RWPE2 (cell line): ENCODE measurements at regions not wholly inside any gene's neighbourhood (a gene's known extent, or its start where the extent isn't known, plus 50 kb on each side); places are given as distances from the start of the nearest gene placed in this dataset.
"Not testable (repeated sequence)": the region's sequence is repeated elsewhere in the genome, so short reads cannot be mapped to it uniquely, and the experiment has no call there.

Source experiments
- ATAC-seq: fragments of 200-7000 bp; cut with Tn5 transposase; 3 replicates; pipeline ENCODE4 v1.9.1; 2021; ENCODE audit warnings: low read depth
- DNase-seq: peaks from one replicate; pipeline ENCODE4 v3.0.0-alpha.2; 2020; ENCODE audit warnings: low spot score
- H3K27ac ChIP-seq: fragments of 450-650 bp; 2 replicates; pipeline ENCODE4 v1.5.1; 2017; ENCODE audit warnings: mild to moderate bottlenecking; ENCODE audit not compliant: poor library complexity, severe bottlenecking
- H3K27me3 ChIP-seq: fragments of 250-450 bp; sonication (Bioruptor Pico); 2 replicates; pipeline ENCODE4 v1.5.1; 2021; ENCODE audit warnings: mild to moderate bottlenecking, moderate library complexity; ENCODE audit not compliant: insufficient read depth, poor library complexity, severe bottlenecking
- H3K36me3 ChIP-seq: fragments of 250-450 bp; sonication (Bioruptor Pico); 2 replicates; pipeline ENCODE4 v1.5.1; 2020; ENCODE audit warnings: low read depth, mild to moderate bottlenecking, moderate library complexity
- H3K4me1 ChIP-seq: fragments of 250-450 bp; sonication (Bioruptor Pico); 2 replicates; pipeline ENCODE4 v1.5.1; 2021; ENCODE audit warnings: mild to moderate bottlenecking, moderate library complexity; ENCODE audit not compliant: insufficient read depth, poor library complexity, severe bottlenecking
- H3K4me3 ChIP-seq: fragments of 250-450 bp; sonication (Bioruptor Pico); 2 replicates; pipeline ENCODE4 v1.5.1; 2021; ENCODE audit warnings: mild to moderate bottlenecking, moderate library complexity; ENCODE audit not compliant: severe bottlenecking
- H3K9me3 ChIP-seq: fragments of 250-450 bp; sonication (Bioruptor Pico); 2 replicates; pipeline ENCODE4 v1.5.1; 2021; ENCODE audit warnings: mild to moderate bottlenecking, moderate library complexity; ENCODE audit not compliant: severe bottlenecking
- TF ChIP-seq, protein P1 (sequence below): fragments of 450-650 bp; IDR thresholded peaks from one replicate; pipeline ENCODE4 v1.5.1; 2017; ENCODE audit warnings: mild to moderate bottlenecking, moderate library complexity; ENCODE audit not compliant: poor library complexity, severe bottlenecking

DNA sequence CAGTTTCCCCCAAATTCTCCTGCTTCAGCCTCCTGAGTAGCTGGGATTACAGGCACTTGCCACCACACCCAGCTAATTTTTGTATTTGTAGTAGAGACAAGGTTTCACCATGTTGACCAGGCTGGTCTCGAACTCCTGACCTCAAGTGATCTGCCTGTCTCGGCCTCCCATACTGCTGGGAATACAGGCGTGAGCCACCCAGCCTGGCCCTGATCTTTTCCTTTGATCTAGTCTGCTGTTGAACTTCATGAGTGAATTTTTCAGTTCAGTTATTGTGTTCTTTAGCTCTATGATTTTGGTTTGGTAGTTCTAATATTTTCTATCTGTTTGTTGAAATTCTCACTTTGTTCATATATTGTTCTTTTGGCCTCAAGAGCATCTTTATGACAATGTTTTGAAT, 83.4 kb upstream of the RAP2C start:
- H3K36me3 ChIP-seq, H3K4me3 ChIP-seq, H3K4me1 ChIP-seq, H3K27me3 ChIP-seq, H3K9me3 ChIP-seq, H3K27ac ChIP-seq, DNase-seq, ATAC-seq: not testable (repeated sequence)

- H3K9me3 ChIP-seq, result no peaks in the 10 kb centered on the region
- ATAC-seq (no peak), DNase-seq (no peak)
- H3K36me3 ChIP-seq, result no peaks in the 10 kb centered on the region
- no peaks in the 10 kb centered on the region for H3K27me3 ChIP-seq
- H3K4me3 ChIP-seq, result no peak overlapping the region
- no peaks in the 10 kb centered on the region for H3K4me1 ChIP-seq
- no peak overlapping the region for H3K27ac ChIP-seq
- TF ChIP-seq, protein P1, sequence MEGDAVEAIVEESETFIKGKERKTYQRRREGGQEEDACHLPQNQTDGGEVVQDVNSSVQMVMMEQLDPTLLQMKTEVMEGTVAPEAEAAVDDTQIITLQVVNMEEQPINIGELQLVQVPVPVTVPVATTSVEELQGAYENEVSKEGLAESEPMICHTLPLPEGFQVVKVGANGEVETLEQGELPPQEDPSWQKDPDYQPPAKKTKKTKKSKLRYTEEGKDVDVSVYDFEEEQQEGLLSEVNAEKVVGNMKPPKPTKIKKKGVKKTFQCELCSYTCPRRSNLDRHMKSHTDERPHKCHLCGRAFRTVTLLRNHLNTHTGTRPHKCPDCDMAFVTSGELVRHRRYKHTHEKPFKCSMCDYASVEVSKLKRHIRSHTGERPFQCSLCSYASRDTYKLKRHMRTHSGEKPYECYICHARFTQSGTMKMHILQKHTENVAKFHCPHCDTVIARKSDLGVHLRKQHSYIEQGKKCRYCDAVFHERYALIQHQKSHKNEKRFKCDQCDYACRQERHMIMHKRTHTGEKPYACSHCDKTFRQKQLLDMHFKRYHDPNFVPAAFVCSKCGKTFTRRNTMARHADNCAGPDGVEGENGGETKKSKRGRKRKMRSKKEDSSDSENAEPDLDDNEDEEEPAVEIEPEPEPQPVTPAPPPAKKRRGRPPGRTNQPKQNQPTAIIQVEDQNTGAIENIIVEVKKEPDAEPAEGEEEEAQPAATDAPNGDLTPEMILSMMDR, result no peak
These were observed 75.7 kb upstream of the RAP2C start for GRCh38 chrX:132294776-132295495.

DNA sequence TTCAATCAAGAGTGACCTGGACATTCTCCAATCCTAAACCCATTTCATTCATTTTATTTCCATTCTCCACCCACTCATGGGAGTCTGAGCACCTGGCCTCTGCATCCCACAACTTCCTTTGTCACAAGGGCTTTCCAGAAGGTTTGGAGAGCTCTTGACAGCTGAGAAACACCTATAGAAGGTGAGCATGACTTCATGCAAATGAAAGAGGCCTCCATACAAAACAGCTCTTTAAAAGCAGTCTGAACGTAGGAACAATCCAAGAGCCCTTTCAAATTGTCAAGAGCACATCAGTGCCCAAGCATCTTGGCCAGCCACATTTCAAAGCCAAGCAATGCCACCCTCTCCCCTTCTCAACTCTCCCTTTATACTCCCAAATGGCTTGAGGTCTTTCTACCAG, 74.9 kb upstream of the RAP2C start:
- no peaks in the 10 kb centered on the region for H3K4me1 ChIP-seq
- H3K36me3 ChIP-seq, result no peaks in the 10 kb centered on the region
- H3K4me3 ChIP-seq, result no peak overlapping the region
- TF ChIP-seq, protein P1, result no peak
- H3K27ac ChIP-seq, result no peak overlapping the region
- H3K27me3 ChIP-seq, result no peaks in the 10 kb centered on the region
- ATAC-seq (no peak), DNase-seq (no peak)
- H3K9me3 ChIP-seq, result no peaks in the 10 kb centered on the region

- no peaks in the 10 kb centered on the region for H3K36me3 ChIP-seq
- H3K27ac ChIP-seq, result no peak overlapping the region
- H3K27me3 ChIP-seq, result no peaks in the 10 kb centered on the region
- TF ChIP-seq, protein P1, result peak; percentile 54
- no peaks in the 10 kb centered on the region for H3K9me3 ChIP-seq
- no peak for DNase-seq
- no peak overlapping the region for H3K4me3 ChIP-seq
- no peaks in the 10 kb centered on the region for H3K4me1 ChIP-seq
- peak; percentile 60; the same call in 2 of the 3 replicates for ATAC-seq
These were observed 73.5 kb upstream of the RAP2C start for GRCh38 chrX:132292793-132293192.

DNA sequence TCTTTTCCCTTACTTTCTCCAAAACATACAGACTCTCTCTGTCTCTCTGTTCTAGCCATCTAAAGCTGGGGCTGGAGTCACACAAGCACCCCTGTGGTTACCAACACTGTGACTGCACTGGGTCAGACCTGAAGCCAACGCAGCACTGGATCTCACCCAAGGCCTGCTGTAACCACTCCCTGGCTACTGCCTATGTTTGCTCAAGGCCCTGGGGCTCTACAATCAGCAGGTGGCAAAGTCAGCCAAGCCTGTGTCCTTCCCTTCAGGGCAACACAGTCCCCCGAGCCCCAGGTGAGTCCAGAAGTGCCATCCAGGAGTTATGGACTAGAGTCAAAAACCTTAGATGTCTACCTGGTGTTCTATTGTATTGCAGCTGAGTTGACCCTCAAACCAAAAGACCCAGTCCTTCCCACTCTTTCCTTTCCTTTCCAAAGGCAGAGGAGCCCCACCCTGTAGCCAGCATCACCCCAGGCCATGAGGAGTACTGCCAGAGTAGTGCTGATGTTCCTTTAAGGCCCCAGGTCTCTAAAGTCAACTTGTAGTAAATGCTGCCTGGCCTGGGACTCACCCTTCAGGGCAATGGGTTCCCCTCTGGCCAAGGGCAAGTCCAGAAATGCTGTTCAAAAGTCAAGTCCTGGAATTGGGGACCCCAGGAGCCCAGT, 58.8 kb upstream of the RAP2C start:
- TF ChIP-seq, protein P1, result no peak
- Histone ChIP-seq H3K4me1 (no peaks in the 10 kb centered on the region), H3K4me3 (no peak overlapping the region), H3K27me3 (no peaks in the 10 kb centered on the region), H3K36me3 (no peaks in the 10 kb centered on the region), H3K9me3 (no peaks in the 10 kb centered on the region), H3K27ac (no peak overlapping the region)
- DNase-seq (no peak), ATAC-seq (no peak)
